ENCODE measurements at regions not wholly inside any gene's neighbourhood (a gene's known extent, or its start where the extent isn't known, plus 50 kb on each side); places are given as distances from the start of the nearest gene placed in this dataset.

GRCh38 chr3:124142389-124142970 is 150.6 kb upstream of the ROPN1 start:
- Histone ChIP-seq H3K9me3 (ENCODE audit: severe bottlenecking) (no peaks in the 10 kb centered on the region), H3K4me3 (ENCODE audit: low read depth, low read length) (no peak overlapping the region), H3K27me3 (ENCODE audit: insufficient read depth, low read depth, severe bottlenecking) (no peaks in the 10 kb centered on the region), H3K36me3 (no peaks in the 10 kb centered on the region), H3K27ac (no peak overlapping the region)
- DNase-seq = no peak
- TF ChIP-seq CTCF (IDR thresholded peaks at IDR 0.05; ENCODE audit: low read depth, low read length) = no peak

- Histone ChIP-seq H3K27ac (no peak overlapping the region), H3K4me3 (ENCODE audit: low read depth, low read length) (no peak overlapping the region), H3K36me3 (no peaks in the 10 kb centered on the region), H3K27me3 (ENCODE audit: insufficient read depth, low read depth, severe bottlenecking) (no peaks in the 10 kb centered on the region), H3K9me3 (ENCODE audit: severe bottlenecking) (no peaks in the 10 kb centered on the region)
- no peak for DNase-seq
- TF ChIP-seq CTCF (IDR thresholded peaks at IDR 0.05; ENCODE audit: low read depth, low read length) = no peak
Observed at GRCh38 chr3:124143047-124143446, 151.1 kb upstream of the ROPN1 start.

- no peaks in the 10 kb centered on the region for H3K36me3 ChIP-seq
- no peak overlapping the region for H3K4me3 ChIP-seq (ENCODE audit: low read depth, low read length)
- TF ChIP-seq CTCF (IDR thresholded peaks at IDR 0.05; ENCODE audit: low read depth, low read length) = no peak
- no peaks in the 10 kb centered on the region for H3K9me3 ChIP-seq (ENCODE audit: severe bottlenecking)
- DNase-seq = no peak
- H3K27ac ChIP-seq = no peak overlapping the region
- H3K27me3 ChIP-seq (ENCODE audit: insufficient read depth, low read depth, severe bottlenecking) = no peaks in the 10 kb centered on the region
Observed at GRCh38 chr3:124144035-124144814, 152.3 kb upstream of the ROPN1 start.

- TF ChIP-seq CTCF (IDR thresholded peaks at IDR 0.05; ENCODE audit: low read depth, low read length) = no peak
- Histone ChIP-seq H3K27ac (no peak overlapping the region), H3K9me3 (ENCODE audit: severe bottlenecking) (no peaks in the 10 kb centered on the region), H3K27me3 (ENCODE audit: insufficient read depth, low read depth, severe bottlenecking) (no peaks in the 10 kb centered on the region), H3K4me3 (ENCODE audit: low read depth, low read length) (no peak overlapping the region), H3K36me3 (no peaks in the 10 kb centered on the region)
- no peak for DNase-seq
Observed at GRCh38 chr3:124147429-124147828, 155.5 kb upstream of the ROPN1 start.

- TF ChIP-seq CTCF (IDR thresholded peaks at IDR 0.05; ENCODE audit: low read depth, low read length) = no peak
- H3K27ac ChIP-seq = no peak overlapping the region
- H3K9me3 ChIP-seq (ENCODE audit: severe bottlenecking) = no peaks in the 10 kb centered on the region
- H3K36me3 ChIP-seq = no peaks in the 10 kb centered on the region
- no peak for DNase-seq
- no peaks in the 10 kb centered on the region for H3K27me3 ChIP-seq (ENCODE audit: insufficient read depth, low read depth, severe bottlenecking)
- H3K4me3 ChIP-seq (ENCODE audit: low read depth, low read length) = no peak overlapping the region
Observed at GRCh38 chr3:124147946-124148345, 156.0 kb upstream of the ROPN1 start.
